ENCODE measurements at regions not wholly inside any gene's neighbourhood (a gene's known extent, or its start where the extent isn't known, plus 50 kb on each side); places are given as distances from the start of the nearest gene placed in this dataset.

DNA sequence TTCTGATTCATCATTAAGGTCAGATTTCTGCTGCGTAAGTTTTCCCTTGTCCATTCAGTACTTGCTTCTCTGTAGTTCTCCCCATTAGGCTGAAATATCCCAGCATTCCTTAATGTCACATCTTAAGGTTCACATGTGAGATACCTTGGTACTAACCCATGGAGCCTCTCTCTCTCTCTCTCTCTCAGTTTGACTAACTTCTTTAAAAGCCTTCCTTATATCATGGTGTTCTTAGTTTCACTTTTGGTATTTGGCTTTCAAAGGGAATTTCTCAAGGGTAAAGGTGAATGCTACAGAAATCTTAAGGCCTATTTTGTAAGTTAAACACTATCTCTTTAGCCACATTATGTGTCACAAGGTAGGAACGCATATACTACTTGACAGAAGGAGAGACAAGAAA lies 427.3 kb upstream of the ZNF717 start:
- TF ChIP-seq, protein P1, sequence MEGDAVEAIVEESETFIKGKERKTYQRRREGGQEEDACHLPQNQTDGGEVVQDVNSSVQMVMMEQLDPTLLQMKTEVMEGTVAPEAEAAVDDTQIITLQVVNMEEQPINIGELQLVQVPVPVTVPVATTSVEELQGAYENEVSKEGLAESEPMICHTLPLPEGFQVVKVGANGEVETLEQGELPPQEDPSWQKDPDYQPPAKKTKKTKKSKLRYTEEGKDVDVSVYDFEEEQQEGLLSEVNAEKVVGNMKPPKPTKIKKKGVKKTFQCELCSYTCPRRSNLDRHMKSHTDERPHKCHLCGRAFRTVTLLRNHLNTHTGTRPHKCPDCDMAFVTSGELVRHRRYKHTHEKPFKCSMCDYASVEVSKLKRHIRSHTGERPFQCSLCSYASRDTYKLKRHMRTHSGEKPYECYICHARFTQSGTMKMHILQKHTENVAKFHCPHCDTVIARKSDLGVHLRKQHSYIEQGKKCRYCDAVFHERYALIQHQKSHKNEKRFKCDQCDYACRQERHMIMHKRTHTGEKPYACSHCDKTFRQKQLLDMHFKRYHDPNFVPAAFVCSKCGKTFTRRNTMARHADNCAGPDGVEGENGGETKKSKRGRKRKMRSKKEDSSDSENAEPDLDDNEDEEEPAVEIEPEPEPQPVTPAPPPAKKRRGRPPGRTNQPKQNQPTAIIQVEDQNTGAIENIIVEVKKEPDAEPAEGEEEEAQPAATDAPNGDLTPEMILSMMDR (conservative IDR thresholded peaks at IDR 0.05; ENCODE audit: low read depth, low read length) = no peak
- H3K4me3 ChIP-seq (ENCODE audit: low read depth, low read length) = no peak overlapping the region
- no peak for DNase-seq (ENCODE audit: low read depth)

DNA sequence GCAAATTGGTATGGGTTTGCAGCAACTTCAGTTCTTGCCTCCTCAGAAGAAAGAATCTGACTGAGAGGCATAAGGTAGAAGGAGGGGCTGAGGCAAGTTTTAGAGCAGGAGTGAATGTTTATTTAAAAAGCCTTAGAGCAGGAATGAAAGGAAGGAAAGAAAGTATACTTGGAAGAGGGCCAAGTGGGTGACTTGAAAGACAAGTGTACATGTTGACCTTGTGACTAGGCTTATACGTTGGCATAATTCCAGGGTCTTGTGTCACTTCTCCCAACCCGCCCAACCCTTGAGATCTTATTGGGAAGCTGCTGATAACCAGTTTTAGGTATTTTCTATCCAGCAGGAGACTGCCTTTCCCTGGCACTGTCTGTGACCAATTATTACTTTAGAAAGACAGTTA lies 436.9 kb upstream of the ZNF717 start:
- TF ChIP-seq, protein P1 (conservative IDR thresholded peaks at IDR 0.05; ENCODE audit: low read depth, low read length) = no peak
- no peak overlapping the region for H3K4me3 ChIP-seq (ENCODE audit: low read depth, low read length)
- no peak for DNase-seq (ENCODE audit: low read depth)

DNA sequence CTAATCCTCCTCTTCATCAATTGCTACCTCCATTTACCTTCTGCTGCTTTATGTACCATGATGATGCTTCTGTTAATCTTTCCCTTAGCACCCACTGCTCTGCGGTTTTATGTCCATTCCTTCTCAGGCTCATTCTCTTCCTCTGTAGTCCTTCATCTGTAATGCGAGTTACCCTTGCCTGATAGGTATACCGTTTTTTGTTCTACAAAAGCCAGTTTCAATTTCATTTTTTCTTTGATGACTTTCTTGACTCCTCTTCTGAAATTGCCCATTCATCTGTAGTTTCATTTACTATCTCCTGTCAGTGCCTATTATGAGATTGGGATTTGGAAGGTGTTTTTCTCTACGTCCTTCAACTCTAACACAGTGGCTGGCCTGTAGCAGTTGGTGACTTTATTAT lies 445.9 kb upstream of the ZNF717 start:
- TF ChIP-seq, protein P1 (conservative IDR thresholded peaks at IDR 0.05; ENCODE audit: low read depth, low read length) = no peak
- no peak overlapping the region for H3K4me3 ChIP-seq (ENCODE audit: low read depth, low read length)
- no peak for DNase-seq (ENCODE audit: low read depth)

DNA sequence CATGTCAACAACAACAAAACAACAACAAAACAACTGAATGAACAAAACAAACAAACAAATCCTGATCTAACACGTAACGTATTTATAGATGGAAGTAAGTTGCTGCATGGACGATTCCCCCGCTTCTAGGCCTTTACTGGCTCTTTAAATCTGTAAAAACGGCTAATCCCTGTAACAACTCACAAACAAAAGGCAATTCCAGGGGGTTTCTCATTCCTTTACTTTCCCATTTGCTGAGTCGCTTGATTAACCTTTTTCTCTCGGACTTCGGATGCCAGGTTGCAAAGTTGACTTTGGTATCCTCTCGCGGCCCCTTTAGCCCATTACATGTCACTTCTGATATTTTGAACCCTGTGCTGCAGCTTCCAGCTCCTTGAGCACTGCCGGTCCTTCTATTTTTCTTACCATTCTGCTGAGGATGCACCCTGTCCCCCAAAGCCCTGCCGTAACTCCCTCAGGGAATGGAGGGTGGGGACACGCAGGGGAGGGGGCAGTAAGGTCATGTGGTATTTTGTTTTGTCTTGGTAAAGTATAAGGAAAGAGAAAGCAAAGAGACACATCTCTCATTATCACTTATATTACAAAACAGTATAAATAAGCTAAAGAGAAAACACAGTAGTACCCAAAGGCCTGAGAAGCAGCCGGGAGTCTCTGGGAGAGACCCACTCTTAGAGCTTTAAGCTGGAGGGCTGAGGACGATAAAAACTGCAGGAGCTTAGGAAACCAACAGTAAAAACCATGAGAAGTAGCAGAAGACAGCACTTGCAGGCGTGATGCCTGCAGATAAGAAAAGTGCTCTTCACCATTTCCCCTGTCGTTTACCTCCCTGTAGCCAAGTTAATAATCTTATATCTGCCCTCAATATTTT lies 457.8 kb upstream of the ZNF717 start:
- DNase-seq (ENCODE audit: low read depth) = no peak
- no peak overlapping the region for H3K4me3 ChIP-seq (ENCODE audit: low read depth, low read length)
- TF ChIP-seq, protein P1 (conservative IDR thresholded peaks at IDR 0.05; ENCODE audit: low read depth, low read length) = no peak

DNA sequence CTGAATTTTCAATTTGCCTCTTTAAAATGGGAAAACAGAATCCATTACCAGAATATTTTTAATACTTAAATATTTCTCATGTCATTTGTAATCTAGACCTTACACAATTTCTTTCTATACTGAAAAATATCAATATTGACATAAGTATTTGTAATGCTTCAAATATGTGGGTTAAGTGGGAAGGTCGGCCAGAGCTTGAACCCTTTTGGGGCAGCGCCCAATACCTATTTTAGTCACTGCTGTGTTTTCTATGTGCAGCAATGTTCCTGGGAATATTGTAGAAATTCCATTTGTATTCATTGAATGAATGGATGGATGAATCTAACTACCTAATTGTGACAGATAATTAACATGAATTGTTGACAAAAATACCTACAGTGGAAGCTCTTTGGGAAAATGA lies 459.7 kb upstream of the ZNF717 start:
- H3K4me3 ChIP-seq (ENCODE audit: low read depth, low read length) = no peak overlapping the region
- TF ChIP-seq, protein P1 (conservative IDR thresholded peaks at IDR 0.05; ENCODE audit: low read depth, low read length) = no peak
- no peak for DNase-seq (ENCODE audit: low read depth)

DNA sequence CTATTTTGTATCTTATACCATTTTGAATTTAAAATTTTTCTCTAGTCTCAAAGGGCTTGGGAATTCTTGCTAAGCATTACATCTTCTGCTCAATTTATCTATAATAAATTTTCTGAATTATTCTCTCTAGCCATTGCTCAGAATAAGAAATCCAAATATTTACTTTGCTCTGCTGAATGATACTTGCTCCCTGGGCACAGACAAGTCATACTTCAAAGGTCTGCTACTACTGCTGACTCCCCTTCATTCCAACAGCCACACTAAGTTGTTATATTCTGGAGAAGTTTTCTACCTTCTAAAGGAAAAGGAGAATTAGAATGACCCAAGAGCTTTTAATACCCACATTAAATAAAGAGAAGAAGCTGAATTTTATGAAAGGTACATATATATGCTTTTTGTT lies 460.3 kb upstream of the ZNF717 start:
- H3K4me3 ChIP-seq (ENCODE audit: low read depth, low read length) = no peak overlapping the region
- no peak for DNase-seq (ENCODE audit: low read depth)
- TF ChIP-seq, protein P1 (conservative IDR thresholded peaks at IDR 0.05; ENCODE audit: low read depth, low read length) = no peak

DNA sequence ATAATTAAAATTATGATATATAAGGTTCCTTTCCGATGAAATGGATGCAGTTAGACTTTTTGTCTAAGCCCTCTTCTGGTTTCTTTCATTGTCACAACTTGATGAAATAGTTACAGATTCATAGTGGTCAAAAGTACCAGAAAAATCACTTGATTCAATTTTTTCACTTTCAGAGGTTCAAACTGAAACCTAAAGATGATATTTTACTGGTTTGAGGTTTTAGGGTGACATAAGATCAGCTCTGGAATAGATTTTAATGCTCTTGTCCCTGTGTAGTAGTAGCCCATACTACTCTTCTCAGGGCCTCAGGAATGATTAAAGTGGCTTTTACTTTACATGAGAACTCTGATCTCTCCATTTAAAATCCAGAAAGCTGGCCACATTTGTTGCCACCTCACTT lies 479.1 kb upstream of the ZNF717 start:
- H3K4me3 ChIP-seq (ENCODE audit: low read depth, low read length) = no peak overlapping the region
- TF ChIP-seq, protein P1 (conservative IDR thresholded peaks at IDR 0.05; ENCODE audit: low read depth, low read length) = no peak
- DNase-seq (ENCODE audit: low read depth) = no peak
